GM12874 (cell line): ENCODE measurements at regions not wholly inside any gene's neighbourhood (a gene's known extent, or its start where the extent isn't known, plus 50 kb on each side); places are given as distances from the start of the nearest gene placed in this dataset.

Source experiments
- TF ChIP-seq, protein P1 (sequence below): IDR thresholded peaks from 2 replicates; pipeline ENCODE4 v1.5.1; 2011; ENCODE audit warnings: low read depth, mild to moderate bottlenecking, control low read depth, low read length, moderate library complexity; ENCODE audit not compliant: insufficient read depth

DNA sequence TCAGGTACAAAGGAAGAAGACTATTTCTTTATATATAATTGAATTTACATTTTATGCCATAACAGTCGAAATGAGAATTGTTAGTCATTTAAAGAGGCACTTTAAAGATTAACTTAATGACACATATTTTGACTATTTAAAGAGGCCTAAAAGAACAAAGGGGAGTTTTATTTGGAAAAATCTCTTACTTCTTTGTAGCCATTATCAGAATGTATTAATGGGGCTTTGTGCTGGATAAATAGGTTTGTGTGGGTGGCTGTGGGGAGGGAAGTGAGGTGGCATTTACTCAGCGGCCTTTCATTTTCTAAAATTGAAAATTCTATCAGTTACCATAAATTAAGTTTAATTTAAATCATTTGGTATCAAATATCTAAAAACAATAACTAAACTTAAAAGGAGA is 462.2 kb upstream of the CXADR start:
- TF ChIP-seq, protein P1, sequence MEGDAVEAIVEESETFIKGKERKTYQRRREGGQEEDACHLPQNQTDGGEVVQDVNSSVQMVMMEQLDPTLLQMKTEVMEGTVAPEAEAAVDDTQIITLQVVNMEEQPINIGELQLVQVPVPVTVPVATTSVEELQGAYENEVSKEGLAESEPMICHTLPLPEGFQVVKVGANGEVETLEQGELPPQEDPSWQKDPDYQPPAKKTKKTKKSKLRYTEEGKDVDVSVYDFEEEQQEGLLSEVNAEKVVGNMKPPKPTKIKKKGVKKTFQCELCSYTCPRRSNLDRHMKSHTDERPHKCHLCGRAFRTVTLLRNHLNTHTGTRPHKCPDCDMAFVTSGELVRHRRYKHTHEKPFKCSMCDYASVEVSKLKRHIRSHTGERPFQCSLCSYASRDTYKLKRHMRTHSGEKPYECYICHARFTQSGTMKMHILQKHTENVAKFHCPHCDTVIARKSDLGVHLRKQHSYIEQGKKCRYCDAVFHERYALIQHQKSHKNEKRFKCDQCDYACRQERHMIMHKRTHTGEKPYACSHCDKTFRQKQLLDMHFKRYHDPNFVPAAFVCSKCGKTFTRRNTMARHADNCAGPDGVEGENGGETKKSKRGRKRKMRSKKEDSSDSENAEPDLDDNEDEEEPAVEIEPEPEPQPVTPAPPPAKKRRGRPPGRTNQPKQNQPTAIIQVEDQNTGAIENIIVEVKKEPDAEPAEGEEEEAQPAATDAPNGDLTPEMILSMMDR: no peak

DNA sequence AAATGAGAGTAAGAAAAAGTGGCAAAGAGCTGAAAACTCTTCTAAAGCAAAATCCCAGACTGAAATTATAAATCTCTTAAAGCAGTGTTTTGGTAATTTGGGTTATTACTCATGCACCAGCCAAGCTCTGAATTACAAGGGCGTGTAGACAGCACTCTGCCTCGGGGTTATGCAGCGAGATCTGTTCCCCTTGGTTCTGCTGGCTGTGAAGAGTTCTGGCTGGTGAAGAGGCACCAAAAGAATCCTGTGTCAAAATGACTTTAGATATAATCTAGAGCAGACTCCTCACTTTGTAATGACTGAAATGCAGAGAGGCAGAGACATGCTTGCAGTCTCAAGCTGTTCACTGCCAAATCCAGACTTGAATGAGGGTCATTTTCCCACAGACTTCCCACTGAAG is 461.8 kb upstream of the CXADR start:
- TF ChIP-seq, protein P1: no peak

DNA sequence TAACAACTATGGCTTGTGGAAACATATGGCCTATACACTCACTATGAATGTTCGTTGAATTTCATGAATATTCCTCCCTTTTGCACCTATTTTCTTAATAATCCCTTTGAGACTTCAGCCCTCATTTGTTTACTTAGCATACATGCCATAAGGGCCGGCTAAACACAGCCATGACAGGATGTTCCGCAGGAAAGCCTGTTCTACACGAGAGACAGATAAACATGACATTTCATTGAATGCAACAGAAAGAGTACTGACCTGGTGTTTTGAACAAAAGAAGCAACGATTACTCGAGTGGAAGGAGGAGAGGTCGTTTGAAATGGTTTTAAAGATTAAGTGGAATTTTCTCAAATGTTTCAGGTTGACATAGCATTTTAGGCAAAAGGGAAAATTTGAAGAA is 459.5 kb upstream of the CXADR start:
- TF ChIP-seq, protein P1: no peak

DNA sequence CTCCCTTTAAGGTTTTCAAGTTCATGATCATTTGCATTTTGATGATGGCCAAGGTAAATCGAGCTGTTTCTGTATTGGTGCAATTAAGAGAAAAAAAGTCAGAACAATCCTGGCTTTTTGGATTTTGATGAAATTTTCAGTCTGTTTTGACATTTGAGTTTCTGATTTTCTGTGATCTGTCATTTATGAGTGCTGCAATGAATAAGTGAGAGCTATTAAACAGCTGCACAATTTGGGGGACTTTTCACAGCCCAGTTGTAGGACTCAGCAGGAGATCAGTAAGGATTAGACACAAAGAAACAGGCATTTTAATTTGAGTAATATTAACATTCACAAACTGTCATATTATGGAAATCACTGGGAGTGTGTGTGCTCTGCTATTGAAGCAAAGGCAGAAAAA is 452.9 kb upstream of the CXADR start:
- TF ChIP-seq, protein P1: no peak

DNA sequence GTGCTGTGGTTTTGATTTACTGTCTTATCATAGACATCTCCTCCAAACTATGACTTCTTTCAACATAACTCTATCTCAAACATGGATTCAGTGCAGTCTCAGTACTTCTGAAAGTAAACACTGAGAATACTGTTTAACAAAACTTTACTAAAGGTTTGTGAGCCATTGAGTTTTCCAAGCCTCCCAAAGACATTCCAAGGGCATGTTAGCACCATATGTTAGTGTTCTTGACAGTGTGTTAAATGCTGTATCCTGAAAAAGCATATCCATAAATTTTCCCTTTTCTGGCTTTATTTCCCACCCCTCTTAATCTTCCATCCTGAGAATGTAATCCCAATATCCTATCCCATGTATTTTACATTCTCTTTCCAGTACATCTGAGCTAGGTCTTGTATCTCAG is 446.8 kb upstream of the CXADR start:
- TF ChIP-seq, protein P1: no peak

DNA sequence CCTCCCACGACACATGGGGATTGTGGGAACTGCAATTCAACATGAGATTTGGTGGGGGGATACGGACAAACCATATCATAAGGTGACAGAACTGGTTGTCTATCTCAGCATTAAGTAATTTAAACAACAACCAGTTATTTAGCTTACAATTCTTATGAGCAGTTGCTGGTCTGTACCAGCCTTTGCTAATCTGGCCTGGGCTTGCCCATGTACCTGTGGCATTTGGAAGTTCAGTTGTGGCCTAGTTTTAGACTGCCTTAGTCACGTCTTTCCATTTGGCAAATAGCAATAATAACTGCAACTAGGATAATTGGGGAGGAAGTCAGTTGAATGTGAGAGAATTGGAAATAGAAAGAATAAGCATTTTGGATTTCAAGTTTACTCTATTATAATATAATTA is 441.8 kb upstream of the CXADR start:
- TF ChIP-seq, protein P1: no peak

DNA sequence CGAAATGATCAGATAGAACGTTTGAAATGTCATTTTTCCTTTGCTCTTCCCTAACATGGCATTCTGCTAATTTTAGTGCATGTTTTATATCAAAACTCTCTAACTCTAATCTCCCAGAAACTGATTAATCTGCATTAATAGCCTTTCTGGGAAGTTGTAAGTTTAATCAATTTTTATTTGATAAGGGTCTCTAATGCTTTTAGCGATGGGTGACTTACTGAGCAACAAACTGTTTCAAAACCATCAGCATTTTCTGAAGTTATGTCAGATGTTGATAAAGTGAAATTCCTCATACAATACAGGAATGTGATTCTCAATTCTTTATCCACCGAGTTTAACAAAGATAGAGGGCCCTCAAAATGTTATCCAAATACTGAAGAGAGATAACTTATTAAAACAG is 431.6 kb upstream of the CXADR start:
- TF ChIP-seq, protein P1: no peak
